B cell (primary cell): ENCODE measurements at regions not wholly inside any gene's neighbourhood (a gene's known extent, or its start where the extent isn't known, plus 50 kb on each side); places are given as distances from the start of the nearest gene placed in this dataset.

Experiments used
- ATAC-seq: fragments of 200-7000 bp; cut with Tn5 transposase; one replicate; pipeline ENCODE4 v1.10.0; 2021; ENCODE audit warnings: low read depth, mild to moderate bottlenecking, moderate number of reproducible peaks, moderate library complexity
- CTCF ChIA-PET: fragments of 350-600 bp; sonication (Branson Sonifier 250); formaldehyde crosslinking; loops from one replicate; lab custom pipeline; 2021; ENCODE audit warnings: antibody characterized with exemption, inconsistent platforms; lab: Charles Lee
- POLR2A ChIA-PET: fragments of 350-600 bp; sonication (Branson Sonifier 250); formaldehyde crosslinking; loops from one replicate; lab custom pipeline; 2021; ENCODE audit warnings: antibody characterized with exemption; lab: Charles Lee
- DNase-seq: peaks from one replicate; pipeline ENCODE4 v3.0.0; 2013
- H2AFZ ChIP-seq: 2 replicates; pipeline ENCODE4 v1.6.1; 2012; ENCODE audit warnings: mild to moderate bottlenecking, low read depth, low read length; ENCODE audit not compliant: insufficient read depth, poor library complexity, severe bottlenecking
- H3K27ac ChIP-seq, 2 donors: 1 replicate in 1 of 2; 2 replicates in 1 of 2; pipeline ENCODE4 v1.5.1; 2012 to 2013; ENCODE audit warnings: low read length in 2 of 2, mild to moderate bottlenecking in 2 of 2, moderate library complexity in 1 of 2
- H3K27me3 ChIP-seq, 4 experiments: fragments of 200-600 bp in 1 of 4; sonication (generic) in 1 of 4; replicated peaks in 1 of 4; 1 replicate in 2 of 4; 2 replicates in 2 of 4; pipeline versions ENCODE4 v1.6.1 to v1.7.0; 2013 to 2016; ENCODE audit warnings: low read length in 3 of 4, mild to moderate bottlenecking in 2 of 4, mixed read lengths in 1 of 4, moderate library complexity in 1 of 4; ENCODE audit not compliant: insufficient read depth in 4 of 4, control insufficient read depth in 3 of 4; ENCODE audit errors: control extremely low read depth in 1 of 4
- H3K36me3 ChIP-seq, 2 experiments: replicated peaks in 1 of 2; 1 replicate in 1 of 2; 2 replicates in 1 of 2; pipeline versions ENCODE4 v1.6.1 to v1.7.1; 2013; ENCODE audit warnings: low read length in 1 of 2; ENCODE audit not compliant: insufficient read depth in 2 of 2, control insufficient read depth in 1 of 2; ENCODE audit errors: control extremely low read depth in 1 of 2, extremely low read depth in 1 of 2
- H3K4me1 ChIP-seq, 2 donors: fragments of 200-600 bp in 1 of 2; sonication (generic) in 1 of 2; 1 replicate in 1 of 2; 2 replicates in 1 of 2; pipeline versions ENCODE4 v1.5.1 to v1.6.1; 2013 to 2017; ENCODE audit warnings: low read length in 2 of 2; ENCODE audit not compliant: control insufficient read depth in 2 of 2, insufficient read depth in 2 of 2
- H3K4me2 ChIP-seq: replicated peaks from 2 replicates; pipeline ENCODE3; 2012; ENCODE audit warnings: mild to moderate bottlenecking, low read depth, low read length; ENCODE audit not compliant: poor library complexity, severe bottlenecking
- H3K4me3 ChIP-seq, 5 experiments: fragments of 200-600 bp in 1 of 5; sonication (generic) in 1 of 5; 1 replicate in 3 of 5; 2 replicates in 2 of 5; pipeline versions ENCODE4 v1.5.1 to v1.7.0; 2011 to 2016; ENCODE audit warnings: low read length in 4 of 5, mild to moderate bottlenecking in 4 of 5, low read depth in 2 of 5, control low read depth in 1 of 5, moderate library complexity in 1 of 5; ENCODE audit not compliant: insufficient read depth in 1 of 5; ENCODE audit errors: control extremely low read depth in 1 of 5, extremely low read depth in 1 of 5
- H3K79me2 ChIP-seq: fragments of 200-600 bp; sonication (generic); one replicate; pipeline ENCODE4 v1.6.0; 2016; ENCODE audit warnings: low read length; ENCODE audit not compliant: control insufficient read depth, insufficient read depth
- H3K9ac ChIP-seq: fragments of 200-600 bp; sonication (generic); 2 replicates; pipeline ENCODE4 v1.6.1; 2017; ENCODE audit warnings: mild to moderate bottlenecking, low read length, moderate library complexity
- H3K9me3 ChIP-seq, 3 donors: one replicate each; pipeline versions ENCODE4 v1.6.1 to v1.7.1; 2013; ENCODE audit warnings: low read length in 2 of 3; ENCODE audit not compliant: control insufficient read depth in 2 of 3, insufficient read depth in 1 of 3; ENCODE audit errors: control extremely low read depth in 1 of 3
- H4K20me1 ChIP-seq: 2 replicates; pipeline ENCODE4 v1.6.0; 2012; ENCODE audit warnings: mild to moderate bottlenecking, low read length; ENCODE audit not compliant: insufficient read depth, control insufficient read depth, poor library complexity, severe bottlenecking
- H3K27ac Mint-ChIP-seq: one replicate; pipeline ENCODE4 v1.8.0; 2021; ENCODE audit warnings: mixed read lengths
- H3K27me3 Mint-ChIP-seq: one replicate; pipeline ENCODE4 v1.8.0; 2021; ENCODE audit warnings: mixed read lengths
- H3K4me1 Mint-ChIP-seq: one replicate; pipeline ENCODE4 v1.8.0; 2021; ENCODE audit warnings: mixed read lengths
- H3K4me3 Mint-ChIP-seq: one replicate; pipeline ENCODE4 v1.8.0; 2021; ENCODE audit warnings: mixed read lengths
- H3K9me3 Mint-ChIP-seq: one replicate; pipeline ENCODE4 v1.8.0; 2022; ENCODE audit warnings: mixed read lengths; ENCODE audit not compliant: insufficient read depth
- EZH2 ChIP-seq: IDR thresholded peaks from 2 replicates; pipeline ENCODE4 v1.6.1; 2012; ENCODE audit warnings: borderline replicate concordance, low read depth, mild to moderate bottlenecking, moderate library complexity, low read length; ENCODE audit not compliant: insufficient read depth, poor library complexity, severe bottlenecking
- WGBS: methylation state at CpG from one replicate; pipeline ENCODE4 v1.1.5; 2013; ENCODE audit warnings: missing lambda C conversion rate; ENCODE audit not compliant: insufficient coverage; 5-methylcytosine and 5-hydroxymethylcytosine counted together
- intact Hi-C: fragments of 100-400 bp; cut with micrococcal nuclease; formaldehyde crosslinking; loops from one replicate; pipeline ENCODE4 v1.10.0; 2022
- TF ChIP-seq, protein P1 (sequence below): fragments of 200-600 bp; IDR thresholded peaks from one replicate; pipeline ENCODE4 v1.8.0; 2022; ENCODE audit warnings: antibody characterized with exemption, mild to moderate bottlenecking

DNA sequence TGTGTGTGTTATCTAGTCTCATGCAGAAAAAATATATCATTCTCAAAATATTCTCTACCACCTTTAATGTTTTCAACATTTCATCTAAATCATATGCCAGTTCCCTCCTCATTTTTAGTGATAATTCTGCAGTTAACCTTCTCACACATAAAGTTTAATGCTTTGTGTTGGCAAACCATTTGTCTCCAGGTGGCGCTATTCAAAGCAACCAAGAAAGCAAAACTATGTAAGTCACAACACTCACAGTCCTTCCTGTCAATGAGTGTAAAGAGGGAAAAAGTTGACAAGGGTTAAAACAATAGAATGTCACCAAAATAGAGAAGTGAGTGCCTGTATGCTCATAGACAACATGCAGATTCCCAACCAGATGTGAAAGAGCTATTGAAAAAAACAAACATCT, 961.6 kb upstream of the LRRTM1 start:
- DNase-seq (no peak), ATAC-seq (no peak)
- no peaks in the 10 kb centered on the region for H4K20me1 ChIP-seq
- ChIA-PET POLR2A (no interaction called here), CTCF (no interaction called here)
- H3K27me3 ChIP-seq: no peaks in the 10 kb centered on the region
- no peak overlapping the region for H3K27ac Mint-ChIP-seq
- no peak overlapping the region for H3K27ac ChIP-seq
- H3K9me3 ChIP-seq: peaks cover 0 to 2% (median 0%) of the 10 kb centered on the region in 3 donors
- no peaks in the 10 kb centered on the region for H3K4me1 Mint-ChIP-seq
- H3K4me1 ChIP-seq: no peaks in the 10 kb centered on the region
- peaks cover 10% of the 10 kb centered on the region for H3K9me3 Mint-ChIP-seq
- no peaks in the 10 kb centered on the region for H3K36me3 ChIP-seq
- no peaks in the 10 kb centered on the region for H3K79me2 ChIP-seq
- WGBS: no CpG with 5 or more reads among the region's 1 CpG
- H3K4me3 ChIP-seq: no peak overlapping the region
- TF ChIP-seq, protein P1, sequence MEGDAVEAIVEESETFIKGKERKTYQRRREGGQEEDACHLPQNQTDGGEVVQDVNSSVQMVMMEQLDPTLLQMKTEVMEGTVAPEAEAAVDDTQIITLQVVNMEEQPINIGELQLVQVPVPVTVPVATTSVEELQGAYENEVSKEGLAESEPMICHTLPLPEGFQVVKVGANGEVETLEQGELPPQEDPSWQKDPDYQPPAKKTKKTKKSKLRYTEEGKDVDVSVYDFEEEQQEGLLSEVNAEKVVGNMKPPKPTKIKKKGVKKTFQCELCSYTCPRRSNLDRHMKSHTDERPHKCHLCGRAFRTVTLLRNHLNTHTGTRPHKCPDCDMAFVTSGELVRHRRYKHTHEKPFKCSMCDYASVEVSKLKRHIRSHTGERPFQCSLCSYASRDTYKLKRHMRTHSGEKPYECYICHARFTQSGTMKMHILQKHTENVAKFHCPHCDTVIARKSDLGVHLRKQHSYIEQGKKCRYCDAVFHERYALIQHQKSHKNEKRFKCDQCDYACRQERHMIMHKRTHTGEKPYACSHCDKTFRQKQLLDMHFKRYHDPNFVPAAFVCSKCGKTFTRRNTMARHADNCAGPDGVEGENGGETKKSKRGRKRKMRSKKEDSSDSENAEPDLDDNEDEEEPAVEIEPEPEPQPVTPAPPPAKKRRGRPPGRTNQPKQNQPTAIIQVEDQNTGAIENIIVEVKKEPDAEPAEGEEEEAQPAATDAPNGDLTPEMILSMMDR: no peak
- TF ChIP-seq EZH2: no peak
- no peak overlapping the region for H3K4me2 ChIP-seq
- H3K4me3 Mint-ChIP-seq: no peak overlapping the region
- no peak overlapping the region for H3K9ac ChIP-seq
- intact Hi-C loops: no loop called here
- no peak overlapping the region for H2AFZ ChIP-seq
- H3K27me3 Mint-ChIP-seq: no peaks in the 10 kb centered on the region

DNA sequence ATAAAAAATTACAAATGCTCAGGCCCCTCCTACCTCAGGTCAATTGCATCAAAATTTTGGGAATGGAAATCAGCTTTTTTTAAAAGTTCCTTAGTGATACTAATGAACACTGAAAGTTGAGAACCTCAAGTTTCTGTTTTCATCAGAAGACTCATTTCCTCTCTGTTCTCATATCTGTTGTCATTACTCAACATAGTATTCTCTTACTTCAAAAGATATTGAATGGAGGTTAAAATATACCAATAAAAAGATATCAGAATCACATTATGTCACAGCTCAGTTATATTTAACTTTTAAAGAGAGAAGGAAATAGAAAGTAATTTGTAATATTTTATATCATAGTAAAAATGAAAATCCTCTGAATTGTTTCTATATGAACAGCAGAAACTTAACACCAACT, 959.4 kb upstream of the LRRTM1 start:
- Histone ChIP-seq H3K9me3 (peaks cover 0 to 2% (median 0%) of the 10 kb centered on the region in 3 donors), H3K27me3 (no peaks in the 10 kb centered on the region), H3K4me2 (no peak overlapping the region), H2AFZ (no peak overlapping the region), H3K4me1 (no peaks in the 10 kb centered on the region), H3K36me3 (no peaks in the 10 kb centered on the region), H3K79me2 (no peaks in the 10 kb centered on the region), H3K4me3 (no peak overlapping the region), H4K20me1 (no peaks in the 10 kb centered on the region), H3K27ac (no peak overlapping the region), H3K9ac (no peak overlapping the region)
- POLR2A ChIA-PET: no interaction called here
- H3K4me1 Mint-ChIP-seq: no peaks in the 10 kb centered on the region
- no peak for ATAC-seq
- TF ChIP-seq EZH2: no peak
- no peak overlapping the region for H3K27ac Mint-ChIP-seq
- no peak overlapping the region for H3K4me3 Mint-ChIP-seq
- DNase-seq: no peak
- intact Hi-C loops: no loop called here
- no peaks in the 10 kb centered on the region for H3K27me3 Mint-ChIP-seq
- peaks cover 4% of the 10 kb centered on the region for H3K9me3 Mint-ChIP-seq
- CTCF ChIA-PET: no interaction called here
